IMR-90 (cell line): ENCODE measurements at regions not wholly inside any gene's neighbourhood (a gene's known extent, or its start where the extent isn't known, plus 50 kb on each side); places are given as distances from the start of the nearest gene placed in this dataset.

Source experiments
- BHLHE40 ChIP-seq: fragments of 150-350 bp; IDR thresholded peaks from 2 replicates; pipeline ENCODE4 v1.6.1; 2016; ENCODE audit warnings: mild to moderate bottlenecking, low read depth, low read length
- MXI1 ChIP-seq: IDR thresholded peaks from 2 replicates; pipeline ENCODE4 v1.6.1; 2012; ENCODE audit warnings: low read depth, mild to moderate bottlenecking, low read length, moderate library complexity, borderline replicate concordance
- POLR2A ChIP-seq: IDR thresholded peaks from 2 replicates; pipeline ENCODE4 v1.6.1; 2012; ENCODE audit warnings: mild to moderate bottlenecking, low read depth, low read length
- RAD21 ChIP-seq: IDR thresholded peaks from 2 replicates; pipeline ENCODE4 v1.6.1; 2012; ENCODE audit warnings: low read length, improper control_type of control experiment
- SMC3 ChIP-seq: fragments of 150-350 bp; IDR thresholded peaks from 2 replicates; pipeline ENCODE4 v1.6.1; 2016; ENCODE audit warnings: low read depth, mild to moderate bottlenecking, antibody characterized with exemption, low read length, moderate library complexity
- TF ChIP-seq, protein P1 (sequence below): conservative IDR thresholded peaks from 2 replicates; pipeline ENCODE4 v1.5.1; 2012; ENCODE audit warnings: mild to moderate bottlenecking, low read depth, low read length, improper control_type of control experiment
- TF ChIP-seq, protein P2 (sequence below): fragments of 150-350 bp; IDR thresholded peaks from 2 replicates; pipeline ENCODE4 v1.6.1; 2016; ENCODE audit warnings: low read depth, mild to moderate bottlenecking, low read length, moderate library complexity, borderline replicate concordance

DNA sequence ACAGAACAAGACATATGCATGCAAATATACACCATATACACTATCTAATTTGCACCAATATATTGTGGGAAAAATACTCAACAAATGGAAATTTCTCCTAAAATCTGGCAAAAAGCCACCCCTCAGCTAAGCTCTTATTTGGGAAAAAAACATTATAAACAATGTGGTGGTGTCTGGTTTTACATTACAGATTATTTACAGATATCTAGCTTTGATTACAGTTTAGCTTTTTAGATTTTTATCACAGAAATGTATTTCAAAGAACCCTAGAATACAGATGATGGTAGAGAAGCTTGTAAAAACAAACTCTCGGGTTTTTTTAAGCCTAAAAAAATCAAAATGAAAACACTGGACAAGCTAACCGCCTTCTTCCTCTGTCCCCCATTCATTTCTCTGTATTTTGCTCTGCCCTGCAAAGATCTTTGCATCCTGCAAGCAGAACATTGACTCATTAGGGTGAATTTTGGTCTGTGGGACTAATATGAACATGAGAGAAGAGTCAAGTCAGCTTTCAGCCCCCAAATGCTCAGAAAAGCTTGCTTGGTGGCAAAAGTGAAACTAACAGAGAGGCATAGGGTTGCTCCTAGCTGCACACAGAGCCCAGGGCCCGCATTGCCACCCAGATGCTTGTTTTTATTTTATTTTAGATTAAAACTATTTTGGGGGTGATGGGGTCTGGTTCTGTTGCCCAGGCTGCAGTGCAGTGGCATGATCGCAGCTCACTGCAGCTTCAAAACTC lies 88.8 kb upstream of the LYZL1 start:
- TF ChIP-seq, protein P1, sequence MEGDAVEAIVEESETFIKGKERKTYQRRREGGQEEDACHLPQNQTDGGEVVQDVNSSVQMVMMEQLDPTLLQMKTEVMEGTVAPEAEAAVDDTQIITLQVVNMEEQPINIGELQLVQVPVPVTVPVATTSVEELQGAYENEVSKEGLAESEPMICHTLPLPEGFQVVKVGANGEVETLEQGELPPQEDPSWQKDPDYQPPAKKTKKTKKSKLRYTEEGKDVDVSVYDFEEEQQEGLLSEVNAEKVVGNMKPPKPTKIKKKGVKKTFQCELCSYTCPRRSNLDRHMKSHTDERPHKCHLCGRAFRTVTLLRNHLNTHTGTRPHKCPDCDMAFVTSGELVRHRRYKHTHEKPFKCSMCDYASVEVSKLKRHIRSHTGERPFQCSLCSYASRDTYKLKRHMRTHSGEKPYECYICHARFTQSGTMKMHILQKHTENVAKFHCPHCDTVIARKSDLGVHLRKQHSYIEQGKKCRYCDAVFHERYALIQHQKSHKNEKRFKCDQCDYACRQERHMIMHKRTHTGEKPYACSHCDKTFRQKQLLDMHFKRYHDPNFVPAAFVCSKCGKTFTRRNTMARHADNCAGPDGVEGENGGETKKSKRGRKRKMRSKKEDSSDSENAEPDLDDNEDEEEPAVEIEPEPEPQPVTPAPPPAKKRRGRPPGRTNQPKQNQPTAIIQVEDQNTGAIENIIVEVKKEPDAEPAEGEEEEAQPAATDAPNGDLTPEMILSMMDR, result no peak
- TF ChIP-seq POLR2A, result no peak
- TF ChIP-seq, protein P2, sequence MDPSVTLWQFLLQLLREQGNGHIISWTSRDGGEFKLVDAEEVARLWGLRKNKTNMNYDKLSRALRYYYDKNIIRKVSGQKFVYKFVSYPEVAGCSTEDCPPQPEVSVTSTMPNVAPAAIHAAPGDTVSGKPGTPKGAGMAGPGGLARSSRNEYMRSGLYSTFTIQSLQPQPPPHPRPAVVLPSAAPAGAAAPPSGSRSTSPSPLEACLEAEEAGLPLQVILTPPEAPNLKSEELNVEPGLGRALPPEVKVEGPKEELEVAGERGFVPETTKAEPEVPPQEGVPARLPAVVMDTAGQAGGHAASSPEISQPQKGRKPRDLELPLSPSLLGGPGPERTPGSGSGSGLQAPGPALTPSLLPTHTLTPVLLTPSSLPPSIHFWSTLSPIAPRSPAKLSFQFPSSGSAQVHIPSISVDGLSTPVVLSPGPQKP, result no peak
- TF ChIP-seq RAD21, result no peak
- TF ChIP-seq MXI1, result no peak
- no peak for TF ChIP-seq BHLHE40
- no peak for TF ChIP-seq SMC3
